ENCODE measurements at regions not wholly inside any gene's neighbourhood (a gene's known extent, or its start where the extent isn't known, plus 50 kb on each side); places are given as distances from the start of the nearest gene placed in this dataset.
A peak's percentile ranks its signal among the peaks of the same experiment; 100 is the strongest.

- Histone ChIP-seq H3K9me3 (peaks cover 0 to 7% (median 0%) of the 10 kb centered on the region in 12 donors), H3K27ac (no peak overlapping the region)
These were observed 154.6 kb downstream of the POLR2M start for GRCh38 chr15:57861034-57861638.

GRCh38 chr15:57861815-57862586 is 155.5 kb downstream of the POLR2M start:
- WGBS, 4 donors: 72 to 87% (median 80%) methylated on average over 6 of the region's 6 CpGs
- peaks cover 0 to 9% (median 0%) of the 10 kb centered on the region in 12 donors for H3K4me1 ChIP-seq
- H3K4me3 ChIP-seq: no peak overlapping the region
- H3K27me3 ChIP-seq: no peaks in the 10 kb centered on the region
- ATAC-seq (peak in 2 of 4 donors; percentile 49 to 76), DNase-seq (no peak)
- H3K27ac ChIP-seq: no peak overlapping the region
- peaks cover 0 to 7% (median 0%) of the 10 kb centered on the region in 12 donors for H3K9me3 ChIP-seq
- no peaks in the 10 kb centered on the region for H3K36me3 ChIP-seq
- no peak for TF ChIP-seq CTCF (IDR thresholded peaks at IDR 0.05)
- no peak for TF ChIP-seq POLR2A (IDR thresholded peaks at IDR 0.05)
- intact Hi-C loops (cut with DNase I): loop anchor here in 9 of 10 donors (1.0 to 10.0 kb wide), 15 partner anchors 60 to 323 kb away; no protein-coding TSS in a partner anchor

More at GRCh38 chr15:57861034-57861638, 154.6 kb downstream of the POLR2M start:
- H3K4me3 ChIP-seq: no peak overlapping the region
- no peaks in the 10 kb centered on the region for H3K36me3 ChIP-seq
- intact Hi-C loops (cut with DNase I): loop anchor here in 9 of 10 donors (1.0 to 10.0 kb wide), 15 partner anchors 61 to 324 kb away; no protein-coding TSS in a partner anchor
- H3K27me3 ChIP-seq: no peaks in the 10 kb centered on the region
- H3K4me1 ChIP-seq: peaks cover 0 to 9% (median 0%) of the 10 kb centered on the region in 12 donors
- peak; percentile 72 to 92 (median 84) for TF ChIP-seq CTCF (IDR thresholded peaks at IDR 0.05)
- no peak for TF ChIP-seq POLR2A (IDR thresholded peaks at IDR 0.05)
- WGBS, 4 donors: 24 to 30% (median 25%) methylated on average over 6 of the region's 6 CpGs
- DNase-seq (peak in 2 of 5 donors; percentile 29 to 38), ATAC-seq (peak in 2 of 4 donors; percentile 14 to 41)

GRCh38 chr15:57862761-57863160 is 156.2 kb downstream of the POLR2M start:
- Histone ChIP-seq H3K27ac (no peak overlapping the region), H3K4me3 (no peak overlapping the region), H3K4me1 (peaks cover 0 to 9% (median 0%) of the 10 kb centered on the region in 12 donors), H3K9me3 (peaks cover 0 to 7% (median 0%) of the 10 kb centered on the region in 12 donors), H3K36me3 (no peaks in the 10 kb centered on the region), H3K27me3 (peaks cover 0 to 5% (median 0%) of the 10 kb centered on the region in 9 donors)
- no peak for ATAC-seq
- intact Hi-C loops (cut with DNase I): loop anchor here in 9 of 10 donors (5.0 to 10.0 kb wide), 9 partner anchors 60 to 322 kb away; no protein-coding TSS in a partner anchor
- no peak for TF ChIP-seq POLR2A (IDR thresholded peaks at IDR 0.05)
- TF ChIP-seq CTCF (IDR thresholded peaks at IDR 0.05): no peak
- 78 to 90% (median 86%) methylated on average over 6 of the region's 6 CpGs for WGBS, 4 donors
- no peak for DNase-seq

GRCh38 chr15:57865294-57865693 is 158.8 kb downstream of the POLR2M start:
- ATAC-seq (no peak), DNase-seq (no peak)
- Histone ChIP-seq H3K27ac (no peak overlapping the region), H3K9me3 (peaks cover 0 to 2% (median 0%) of the 10 kb centered on the region in 12 donors), H3K4me1 (peaks cover 0 to 9% (median 0%) of the 10 kb centered on the region in 12 donors), H3K36me3 (no peaks in the 10 kb centered on the region), H3K4me3 (no peak overlapping the region), H3K27me3 (peaks cover 0 to 6% (median 0%) of the 10 kb centered on the region in 9 donors)
- WGBS, 4 donors: 89 to 96% (median 94%) methylated on average over 3 of the region's 3 CpGs
- intact Hi-C loops (cut with DNase I): loop anchor here in 8 of 10 donors (2.0 to 10.0 kb wide), 7 partner anchors 200 to 320 kb away; partner anchors contain the start of gene ALDH1A2 (in 1 of the 8)
- TF ChIP-seq CTCF (IDR thresholded peaks at IDR 0.05): peak in 11 of 12 donors; percentile 23 to 56 (median 40)
- no peak for TF ChIP-seq POLR2A (IDR thresholded peaks at IDR 0.05)

All from heart left ventricle (tissue), 16 donors.